CMK (cell line): ENCODE measurements at regions not wholly inside any gene's neighbourhood (a gene's known extent, or its start where the extent isn't known, plus 50 kb on each side); places are given as distances from the start of the nearest gene placed in this dataset.
"Not testable (repeated sequence)": the region's sequence is repeated elsewhere in the genome, so short reads cannot be mapped to it uniquely, and the experiment has no call there.

Source experiments
- DNase-seq: peaks from one replicate; pipeline ENCODE4 v3.0.0-alpha.2; 2010; ENCODE audit warnings: low read depth

- DNase-seq, result no peak
Observed at GRCh38 chr13:83121896-83122295, 760.4 kb downstream of the SLITRK1 start.

GRCh38 chr13:83117046-83117445 is 765.2 kb downstream of the SLITRK1 start:
- no peak for DNase-seq

- not testable (repeated sequence) for DNase-seq
Observed at GRCh38 chr13:83101574-83102247, 780.6 kb downstream of the SLITRK1 start.

GRCh38 chr13:83100237-83100636 is 782.0 kb downstream of the SLITRK1 start:
- no peak for DNase-seq

GRCh38 chr13:83088858-83089257 is 793.4 kb downstream of the SLITRK1 start:
- no peak for DNase-seq

GRCh38 chr13:83086948-83087347 is 795.3 kb downstream of the SLITRK1 start:
- no peak for DNase-seq

GRCh38 chr13:83086088-83086487 is 796.2 kb downstream of the SLITRK1 start:
- DNase-seq, result no peak

- no peak for DNase-seq
Observed at GRCh38 chr13:83085186-83085900, 796.9 kb downstream of the SLITRK1 start.

GRCh38 chr13:83077499-83077898 is 804.8 kb downstream of the SLITRK1 start:
- DNase-seq, result no peak

- DNase-seq, result not testable (repeated sequence)
Observed at GRCh38 chr13:83073930-83074329, 808.3 kb downstream of the SLITRK1 start.

- DNase-seq, result no peak
Observed at GRCh38 chr13:83065108-83065507, 817.2 kb downstream of the SLITRK1 start.

GRCh38 chr13:83057119-83057518 is 825.2 kb downstream of the SLITRK1 start:
- DNase-seq, result no peak

- DNase-seq, result no peak
Observed at GRCh38 chr13:83056269-83056668, 826.0 kb downstream of the SLITRK1 start.

GRCh38 chr13:83048419-83048818 is 833.9 kb downstream of the SLITRK1 start:
- no peak for DNase-seq

- no peak for DNase-seq
Observed at GRCh38 chr13:83024955-83025594, 857.2 kb downstream of the SLITRK1 start.

GRCh38 chr13:83024232-83024631 is 858.0 kb downstream of the SLITRK1 start:
- no peak for DNase-seq

- DNase-seq, result no peak
Observed at GRCh38 chr13:83019986-83020385, 862.3 kb downstream of the SLITRK1 start.

- no peak for DNase-seq
Observed at GRCh38 chr13:83009987-83010386, 872.3 kb downstream of the SLITRK1 start.

- DNase-seq, result no peak
Observed at GRCh38 chr13:83008212-83008929, 873.9 kb downstream of the SLITRK1 start.

GRCh38 chr13:83007226-83007625 is 875.0 kb downstream of the SLITRK1 start:
- DNase-seq, result no peak

GRCh38 chr13:83003185-83003584 is 879.1 kb downstream of the SLITRK1 start:
- DNase-seq, result no peak

GRCh38 chr13:82993417-82993816 is 888.9 kb downstream of the SLITRK1 start:
- no peak for DNase-seq

- DNase-seq, result no peak
Observed at GRCh38 chr13:82976499-82976898, 905.8 kb downstream of the SLITRK1 start.
